Nephron (organoid): ENCODE measurements at regions not wholly inside any gene's neighbourhood (a gene's known extent, or its start where the extent isn't known, plus 50 kb on each side); places are given as distances from the start of the nearest gene placed in this dataset.
"Not testable (repeated sequence)": the region's sequence is repeated elsewhere in the genome, so short reads cannot be mapped to it uniquely, and the experiment has no call there.

Experiments used
- H3K27ac Mint-ChIP-seq, 3 experiments: 2 replicates each; pipeline ENCODE4 v1.8.0; 2020; ENCODE audit warnings: mixed read lengths in 3 of 3, mild to moderate bottlenecking in 2 of 3, moderate library complexity in 1 of 3
- H3K27me3 Mint-ChIP-seq: 2 replicates; pipeline ENCODE4 v1.8.0; 2021; ENCODE audit warnings: low read depth, mild to moderate bottlenecking, moderate library complexity, mixed read lengths
- H3K36me3 Mint-ChIP-seq: 2 replicates; pipeline ENCODE4 v1.8.0; 2020; ENCODE audit warnings: low read depth, mixed read lengths
- H3K4me1 Mint-ChIP-seq: 2 replicates; pipeline ENCODE4 v1.8.0; 2020; ENCODE audit warnings: mixed read lengths
- H3K4me3 Mint-ChIP-seq, 3 experiments: 2 replicates each; pipeline ENCODE4 v1.8.0; 2020; ENCODE audit warnings: mild to moderate bottlenecking in 3 of 3, mixed read lengths in 3 of 3, moderate library complexity in 2 of 3
- H3K9me3 Mint-ChIP-seq: 2 replicates; pipeline ENCODE4 v1.8.0; 2020; ENCODE audit warnings: mixed read lengths
- CTCF ChIP-seq, 3 experiments: fragments of 200-600 bp; sonication (generic); IDR thresholded peaks; one replicate each; pipeline ENCODE4 v1.5.0; 2021; ENCODE audit warnings: antibody characterized with exemption in 3 of 3; ENCODE audit not compliant: unreplicated experiment in 3 of 3

GRCh38 chrX:116756958-116757357 is 294.2 kb upstream of the CT83 start:
- H3K4me3 Mint-ChIP-seq: no peak overlapping the region
- no peaks in the 10 kb centered on the region for H3K36me3 Mint-ChIP-seq
- no peak overlapping the region for H3K27ac Mint-ChIP-seq
- H3K27me3 Mint-ChIP-seq: no peaks in the 10 kb centered on the region
- TF ChIP-seq CTCF (IDR thresholded peaks at IDR 0.05; ENCODE audit: unreplicated experiment in 3 of 3): no peak
- no peaks in the 10 kb centered on the region for H3K4me1 Mint-ChIP-seq
- no peaks in the 10 kb centered on the region for H3K9me3 Mint-ChIP-seq

GRCh38 chrX:116749943-116750342 is 287.2 kb upstream of the CT83 start:
- Mint-ChIP-seq H3K4me1 (peaks cover 5% of the 10 kb centered on the region), H3K36me3 (no peaks in the 10 kb centered on the region)

GRCh38 chrX:116732214-116732613 is 269.4 kb upstream of the CT83 start:
- Mint-ChIP-seq H3K27ac (no peak overlapping the region), H3K36me3 (no peaks in the 10 kb centered on the region), H3K4me1 (no peaks in the 10 kb centered on the region), H3K4me3 (no peak overlapping the region), H3K9me3 (no peaks in the 10 kb centered on the region), H3K27me3 (no peaks in the 10 kb centered on the region)
- no peak for TF ChIP-seq CTCF (IDR thresholded peaks at IDR 0.05; ENCODE audit: unreplicated experiment in 3 of 3)

More at GRCh38 chrX:116749943-116750342, 287.2 kb upstream of the CT83 start:
- TF ChIP-seq CTCF (IDR thresholded peaks at IDR 0.05; ENCODE audit: unreplicated experiment in 3 of 3): no peak
- Mint-ChIP-seq H3K27ac (no peak overlapping the region), H3K27me3 (no peaks in the 10 kb centered on the region), H3K9me3 (no peaks in the 10 kb centered on the region), H3K4me3 (no peak overlapping the region)

- Mint-ChIP-seq H3K4me1 (no peaks in the 10 kb centered on the region), H3K36me3 (no peaks in the 10 kb centered on the region), H3K9me3 (no peaks in the 10 kb centered on the region), H3K4me3 (no peak overlapping the region), H3K27ac (no peak overlapping the region), H3K27me3 (peaks cover 4% of the 10 kb centered on the region)
- no peak for TF ChIP-seq CTCF (IDR thresholded peaks at IDR 0.05; ENCODE audit: unreplicated experiment in 3 of 3)
Observed at GRCh38 chrX:116726806-116727205, 264.0 kb upstream of the CT83 start.

GRCh38 chrX:116694046-116694445 is 231.3 kb upstream of the CT83 start:
- H3K36me3 Mint-ChIP-seq: no peaks in the 10 kb centered on the region
- no peaks in the 10 kb centered on the region for H3K9me3 Mint-ChIP-seq
- H3K4me3 Mint-ChIP-seq: no peak overlapping the region
- no peak for TF ChIP-seq CTCF (IDR thresholded peaks at IDR 0.05; ENCODE audit: unreplicated experiment in 3 of 3)
- no peaks in the 10 kb centered on the region for H3K4me1 Mint-ChIP-seq
- H3K27ac Mint-ChIP-seq: no peak overlapping the region
- no peaks in the 10 kb centered on the region for H3K27me3 Mint-ChIP-seq

- H3K27ac Mint-ChIP-seq, H3K27me3 Mint-ChIP-seq, H3K4me1 Mint-ChIP-seq, H3K9me3 Mint-ChIP-seq, H3K36me3 Mint-ChIP-seq, H3K4me3 Mint-ChIP-seq: not testable (repeated sequence)
Observed at GRCh38 chrX:116679544-116679943, 216.8 kb upstream of the CT83 start.
